ENCODE measurements at regions not wholly inside any gene's neighbourhood (a gene's known extent, or its start where the extent isn't known, plus 50 kb on each side); places are given as distances from the start of the nearest gene placed in this dataset.

DNA sequence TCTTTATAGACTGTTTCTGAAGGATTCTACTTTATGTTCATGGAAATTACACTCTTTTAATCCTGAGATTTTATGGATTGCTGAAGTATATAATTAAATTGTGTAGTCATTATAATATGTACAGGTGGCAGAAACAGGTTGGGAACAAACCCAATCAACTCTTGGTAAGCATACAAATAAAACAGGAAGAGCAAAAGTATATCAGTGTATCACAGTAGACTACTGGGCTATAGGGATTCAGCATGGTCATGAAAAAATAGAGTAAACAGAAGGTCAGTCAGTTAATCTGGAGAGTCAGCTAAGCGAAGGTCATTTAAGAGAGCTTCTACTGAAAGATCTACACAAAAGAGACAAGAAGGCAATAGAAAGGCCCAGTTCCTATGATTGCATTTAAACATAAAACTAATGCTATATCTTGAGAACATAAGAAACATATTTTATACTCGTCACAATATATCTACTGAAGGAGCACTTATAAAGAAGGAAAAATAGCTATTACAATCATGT lies 178.9 kb upstream of the ECI2 start:
- Mint-ChIP-seq H3K9me3 (peaks cover 24% of the 10 kb centered on the region), H3K36me3 (ENCODE audit: low read depth) (no peaks in the 10 kb centered on the region), H3K27me3 (peaks cover 15% of the 10 kb centered on the region), H3K4me1 (ENCODE audit: low read depth) (no peaks in the 10 kb centered on the region), H3K27ac (no peak overlapping the region), H3K4me3 (no peak overlapping the region)
- no peak for DNase-seq
- ATAC-seq, result no peak
- ChIA-PET CTCF (no interaction called here), POLR2A (no interaction called here)
- TF ChIP-seq, protein P1, sequence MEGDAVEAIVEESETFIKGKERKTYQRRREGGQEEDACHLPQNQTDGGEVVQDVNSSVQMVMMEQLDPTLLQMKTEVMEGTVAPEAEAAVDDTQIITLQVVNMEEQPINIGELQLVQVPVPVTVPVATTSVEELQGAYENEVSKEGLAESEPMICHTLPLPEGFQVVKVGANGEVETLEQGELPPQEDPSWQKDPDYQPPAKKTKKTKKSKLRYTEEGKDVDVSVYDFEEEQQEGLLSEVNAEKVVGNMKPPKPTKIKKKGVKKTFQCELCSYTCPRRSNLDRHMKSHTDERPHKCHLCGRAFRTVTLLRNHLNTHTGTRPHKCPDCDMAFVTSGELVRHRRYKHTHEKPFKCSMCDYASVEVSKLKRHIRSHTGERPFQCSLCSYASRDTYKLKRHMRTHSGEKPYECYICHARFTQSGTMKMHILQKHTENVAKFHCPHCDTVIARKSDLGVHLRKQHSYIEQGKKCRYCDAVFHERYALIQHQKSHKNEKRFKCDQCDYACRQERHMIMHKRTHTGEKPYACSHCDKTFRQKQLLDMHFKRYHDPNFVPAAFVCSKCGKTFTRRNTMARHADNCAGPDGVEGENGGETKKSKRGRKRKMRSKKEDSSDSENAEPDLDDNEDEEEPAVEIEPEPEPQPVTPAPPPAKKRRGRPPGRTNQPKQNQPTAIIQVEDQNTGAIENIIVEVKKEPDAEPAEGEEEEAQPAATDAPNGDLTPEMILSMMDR (IDR thresholded peaks at IDR 0.05), result no peak
- intact Hi-C loops (cut with micrococcal nuclease), result no loop called here

DNA sequence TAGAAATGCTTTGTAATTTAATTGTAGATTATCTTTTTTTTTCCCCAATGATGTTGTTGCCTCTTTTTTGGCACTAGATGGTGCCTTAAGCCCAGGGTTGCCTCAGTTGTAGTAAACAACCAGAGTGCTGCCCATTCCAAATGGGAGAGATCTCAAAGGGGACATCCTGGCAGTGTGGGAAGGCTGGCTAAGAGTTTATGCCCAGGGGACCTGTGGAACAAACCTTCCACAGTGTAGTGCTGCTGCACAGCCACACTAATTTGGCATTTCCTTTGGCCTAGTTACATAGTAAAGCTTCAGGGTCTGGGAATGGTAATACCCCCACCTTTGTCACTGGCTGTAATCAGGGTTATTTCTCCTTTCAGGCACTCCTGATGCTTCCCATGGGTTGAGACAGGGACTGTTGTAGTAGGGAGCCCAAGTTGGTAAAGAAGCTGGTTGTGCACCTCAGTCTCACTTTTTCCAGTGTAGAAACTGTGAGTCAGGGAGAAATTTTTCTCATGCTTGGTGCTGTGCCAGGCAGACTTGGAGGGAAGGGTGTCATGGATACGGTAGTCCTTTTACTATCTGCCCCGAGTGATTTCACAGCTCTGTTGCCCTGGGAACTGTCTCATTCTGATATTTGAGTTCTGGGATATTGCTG lies 177.8 kb upstream of the ECI2 start:
- CTCF ChIA-PET, result no interaction called here
- intact Hi-C loops (cut with micrococcal nuclease), result no loop called here
- TF ChIP-seq, protein P1 (IDR thresholded peaks at IDR 0.05), result no peak
- Mint-ChIP-seq H3K4me1 (ENCODE audit: low read depth) (no peaks in the 10 kb centered on the region), H3K9me3 (peaks cover 24% of the 10 kb centered on the region), H3K27me3 (peaks cover 13% of the 10 kb centered on the region), H3K36me3 (ENCODE audit: low read depth) (no peaks in the 10 kb centered on the region), H3K4me3 (no peak overlapping the region), H3K27ac (no peak overlapping the region)
- DNase-seq (no peak), ATAC-seq (no peak)
- POLR2A ChIA-PET, result no interaction called here

DNA sequence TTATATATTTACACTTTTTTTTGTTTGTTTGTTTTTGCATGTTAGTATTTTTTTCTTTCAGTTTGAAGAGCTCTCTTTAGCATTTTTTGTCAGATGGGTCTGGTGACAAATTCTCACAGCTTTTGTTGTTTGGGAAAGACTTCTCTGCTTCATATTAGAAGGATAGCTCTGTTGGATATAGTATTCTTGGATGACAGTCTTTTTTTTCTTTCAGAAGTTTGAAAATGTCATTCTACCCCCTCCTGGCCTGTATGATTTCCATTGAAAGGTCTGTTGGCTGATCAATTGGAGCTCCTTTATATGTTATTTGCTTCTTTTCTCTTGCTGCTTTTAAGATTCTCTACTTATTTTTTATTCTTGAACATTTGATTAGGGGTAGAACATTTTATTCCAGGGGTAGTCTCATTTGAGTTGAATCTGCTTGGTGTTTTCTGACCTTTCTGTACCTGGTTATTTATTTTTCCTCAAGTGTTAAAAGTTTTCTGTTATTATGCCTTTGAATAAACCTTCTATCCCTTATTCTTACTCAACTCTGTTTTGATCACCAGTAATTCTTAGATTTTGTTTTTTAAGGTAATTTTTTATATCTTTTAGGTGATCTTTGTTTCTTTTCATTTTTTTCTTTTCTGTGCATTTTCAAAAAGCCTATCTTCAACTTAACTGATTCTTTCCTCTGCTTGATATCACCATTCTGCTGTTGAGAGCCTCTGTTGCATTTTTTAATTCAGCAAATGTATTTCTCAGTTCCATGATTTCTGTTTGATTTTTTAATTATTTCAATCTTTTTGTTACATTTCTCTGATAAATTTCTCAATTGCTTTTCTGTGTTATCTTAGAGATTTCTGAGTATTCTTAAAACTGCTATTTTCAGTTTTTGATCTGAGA lies 176.8 kb upstream of the ECI2 start:
- ChIA-PET POLR2A (no interaction called here), CTCF (no interaction called here)
- peaks cover 24% of the 10 kb centered on the region for H3K9me3 Mint-ChIP-seq
- H3K36me3 Mint-ChIP-seq (ENCODE audit: low read depth), result no peaks in the 10 kb centered on the region
- H3K27ac Mint-ChIP-seq, result no peak overlapping the region
- H3K4me3 Mint-ChIP-seq, result no peak overlapping the region
- peaks cover 14% of the 10 kb centered on the region for H3K27me3 Mint-ChIP-seq
- TF ChIP-seq, protein P1 (IDR thresholded peaks at IDR 0.05), result no peak
- no peak for ATAC-seq
- intact Hi-C loops (cut with micrococcal nuclease), result no loop called here
- H3K4me1 Mint-ChIP-seq (ENCODE audit: low read depth), result no peaks in the 10 kb centered on the region
- DNase-seq, result no peak

DNA sequence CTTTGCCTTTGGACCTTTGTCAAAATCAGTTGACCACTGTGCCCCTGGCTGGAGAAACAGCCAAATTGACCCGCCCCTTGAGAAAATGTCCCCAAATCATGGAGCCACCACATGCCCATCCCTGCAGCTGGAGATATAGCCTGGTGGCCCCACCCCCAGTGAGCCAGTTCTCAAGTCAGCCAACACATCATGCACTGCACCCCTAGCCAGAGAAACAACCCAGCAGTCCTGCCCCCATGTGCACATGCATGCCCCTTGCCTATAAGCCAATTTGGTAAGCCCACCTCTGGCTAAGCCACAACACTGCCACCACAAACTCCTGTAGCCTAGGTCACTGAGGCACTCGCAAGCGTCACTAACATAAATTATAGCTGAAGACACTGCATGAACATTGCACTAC lies 174.2 kb upstream of the ECI2 start:
- Mint-ChIP-seq H3K36me3 (ENCODE audit: low read depth) (no peaks in the 10 kb centered on the region), H3K4me1 (ENCODE audit: low read depth) (no peaks in the 10 kb centered on the region), H3K4me3 (no peak overlapping the region), H3K27ac (no peak overlapping the region), H3K9me3 (peaks cover 24% of the 10 kb centered on the region), H3K27me3 (peaks cover 22% of the 10 kb centered on the region)
- TF ChIP-seq, protein P1 (IDR thresholded peaks at IDR 0.05), result no peak
- ATAC-seq, result no peak
- intact Hi-C loops (cut with micrococcal nuclease), result no loop called here
- DNase-seq, result no peak
- ChIA-PET CTCF (no interaction called here), POLR2A (no interaction called here)

DNA sequence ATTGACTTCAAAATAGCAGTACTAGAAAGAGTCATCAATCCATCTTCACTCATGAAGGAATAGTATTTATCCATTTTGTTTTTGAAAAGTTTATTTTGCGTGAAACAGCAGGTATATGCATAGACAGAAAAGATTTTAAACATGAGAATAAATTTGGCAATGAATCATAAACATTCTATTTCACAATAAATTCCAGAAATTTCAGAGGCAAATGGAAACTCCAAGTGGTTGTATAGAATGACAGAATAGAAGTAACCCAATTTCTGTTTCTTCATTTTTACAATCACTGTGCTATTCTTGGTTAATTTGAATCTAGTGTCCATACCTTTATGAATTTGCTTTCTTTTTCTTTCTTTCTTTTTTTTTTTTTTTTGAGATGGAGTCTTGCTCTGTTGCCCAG lies 173.0 kb upstream of the ECI2 start:
- no peak overlapping the region for H3K27ac Mint-ChIP-seq
- POLR2A ChIA-PET, result no interaction called here
- no peak for ATAC-seq
- intact Hi-C loops (cut with micrococcal nuclease), result no loop called here
- TF ChIP-seq, protein P1 (IDR thresholded peaks at IDR 0.05), result no peak
- H3K4me1 Mint-ChIP-seq (ENCODE audit: low read depth), result no peaks in the 10 kb centered on the region
- H3K9me3 Mint-ChIP-seq, result peaks cover 22% of the 10 kb centered on the region
- no peaks in the 10 kb centered on the region for H3K36me3 Mint-ChIP-seq (ENCODE audit: low read depth)
- no peak for DNase-seq
- H3K4me3 Mint-ChIP-seq, result no peak overlapping the region
- H3K27me3 Mint-ChIP-seq, result peaks cover 24% of the 10 kb centered on the region
- CTCF ChIA-PET, result no interaction called here

Measured in activated CD8-positive, alpha-beta T cell treated with anti-CD3 and anti-CD28 coated beads for 36 hours (primary cell).